Esophagus muscularis mucosa (tissue), 4 donors: ENCODE measurements at regions not wholly inside any gene's neighbourhood (a gene's known extent, or its start where the extent isn't known, plus 50 kb on each side); places are given as distances from the start of the nearest gene placed in this dataset.

Experiments
- DNase-seq: peaks from one replicate; pipeline ENCODE4 v3.0.0-alpha.2; 2017; ENCODE audit errors: extremely low spot score
- H3K27ac ChIP-seq, 4 donors: fragments of 200-600 bp; sonication (generic); replicated peaks in 1 of 4; 1 replicate in 3 of 4; 2 replicates in 1 of 4; pipeline ENCODE4 v1.5.1; 2016 to 2019; ENCODE audit warnings: mild to moderate bottlenecking in 1 of 4
- H3K27me3 ChIP-seq, 4 donors: fragments of 200-600 bp; sonication (generic); one replicate each; pipeline versions ENCODE4 v1.5.1 to v1.6.0; 2016 to 2019
- H3K36me3 ChIP-seq, 4 donors: fragments of 200-600 bp; sonication (generic); one replicate each; pipeline ENCODE4 v1.5.1; 2016 to 2019
- H3K4me1 ChIP-seq, 4 donors: fragments of 200-600 bp; sonication (generic); one replicate each; pipeline ENCODE4 v1.5.1; 2016 to 2019
- H3K4me3 ChIP-seq, 4 donors: fragments of 200-600 bp; sonication (generic); 1 replicate in 2 of 4; 2 replicates in 2 of 4; pipeline ENCODE4 v1.5.1; 2016 to 2019; ENCODE audit warnings: mild to moderate bottlenecking in 4 of 4, moderate library complexity in 1 of 4
- H3K9me3 ChIP-seq, 4 donors: fragments of 200-600 bp; sonication (generic); 1 replicate in 3 of 4; 2 replicates in 1 of 4; pipeline ENCODE4 v1.5.1; 2016 to 2019
- CTCF ChIP-seq, 3 experiments: fragments of 200-600 bp in 2 of 3; fragments of 450-650 bp in 1 of 3; sonication (generic) in 2 of 3; IDR thresholded peaks; one replicate each; pipeline ENCODE4 v1.5.1; 2017 to 2019; ENCODE audit warnings: antibody characterized with exemption in 3 of 3, mild to moderate bottlenecking in 2 of 3, moderate library complexity in 1 of 3
- EP300 ChIP-seq: sonication (generic); formaldehyde crosslinking; IDR thresholded peaks from one replicate; pipeline ENCODE4 v1.6.1; 2017; ENCODE audit warnings: antibody characterized with exemption
- POLR2A ChIP-seq: fragments of 450-650 bp; IDR thresholded peaks from one replicate; pipeline ENCODE4 v1.6.1; 2017; ENCODE audit warnings: antibody characterized with exemption, moderate library complexity, mild to moderate bottlenecking, low read depth
- POLR2AphosphoS5 ChIP-seq, 2 donors: sonication (generic); formaldehyde crosslinking; IDR thresholded peaks; one replicate each; pipeline ENCODE4 v1.6.1; 2017; ENCODE audit warnings: antibody characterized with exemption in 2 of 2
- WGBS: methylation state at CpG from one replicate; pipeline ENCODE4 v1.1.5; 2018; 5-methylcytosine and 5-hydroxymethylcytosine counted together
- intact Hi-C: fragments of 100-400 bp; cut with DNase I; formaldehyde crosslinking; loops from one replicate; pipeline ENCODE4 v1.15.1; 2023

- Histone ChIP-seq H3K27me3 (no peaks in the 10 kb centered on the region), H3K36me3 (no peaks in the 10 kb centered on the region), H3K4me3 (no peak overlapping the region), H3K9me3 (no peaks in the 10 kb centered on the region), H3K27ac (no peak overlapping the region), H3K4me1 (peaks cover 0 to 27% (median 13%) of the 10 kb centered on the region in 4 donors)
- DNase-seq, result no peak
- TF ChIP-seq POLR2A (no peak), EP300 (no peak), POLR2AphosphoS5 (IDR thresholded peaks at IDR 0.05) (no peak), CTCF (IDR thresholded peaks at IDR 0.05) (no peak)
- WGBS, result 84% methylated on average over 4 of the region's 4 CpGs
- intact Hi-C loops, result no loop called here
Measured at GRCh38 chr3:30393079-30393478, 213.3 kb upstream of the TGFBR2 start.

GRCh38 chr3:30397030-30397429 lies 209.4 kb upstream of the TGFBR2 start:
- Histone ChIP-seq H3K36me3 (no peaks in the 10 kb centered on the region), H3K9me3 (no peaks in the 10 kb centered on the region), H3K27me3 (no peaks in the 10 kb centered on the region), H3K27ac (peak overlapping the region in 3 of 4 donors; percentile 54 to 63 (median 63)), H3K4me3 (no peak overlapping the region), H3K4me1 (peaks cover 10 to 57% (median 30%) of the 10 kb centered on the region in 4 donors)
- 72% methylated on average over 1 of the region's 1 CpG for WGBS
- TF ChIP-seq POLR2A (no peak), POLR2AphosphoS5 (IDR thresholded peaks at IDR 0.05) (peak; percentile 39 to 47), CTCF (IDR thresholded peaks at IDR 0.05) (no peak), EP300 (peak; percentile 39)
- no peak for DNase-seq
- intact Hi-C loops, result no loop called here

- intact Hi-C loops, result no loop called here
- Histone ChIP-seq H3K36me3 (no peaks in the 10 kb centered on the region), H3K27me3 (no peaks in the 10 kb centered on the region), H3K4me3 (no peak overlapping the region), H3K4me1 (peaks cover 22 to 70% (median 43%) of the 10 kb centered on the region in 4 donors), H3K9me3 (no peaks in the 10 kb centered on the region), H3K27ac (no peak overlapping the region)
- TF ChIP-seq POLR2AphosphoS5 (IDR thresholded peaks at IDR 0.05) (no peak), EP300 (no peak), POLR2A (no peak), CTCF (IDR thresholded peaks at IDR 0.05) (no peak)
- DNase-seq, result no peak
- WGBS, result 86% methylated on average over 2 of the region's 2 CpGs
Measured at GRCh38 chr3:30399394-30400181, 206.8 kb upstream of the TGFBR2 start.

- H3K4me3 ChIP-seq, result no peak overlapping the region
- DNase-seq, result no peak
- H3K27me3 ChIP-seq, result no peaks in the 10 kb centered on the region
- H3K36me3 ChIP-seq, result no peaks in the 10 kb centered on the region
- peaks cover 22 to 70% (median 43%) of the 10 kb centered on the region in 4 donors for H3K4me1 ChIP-seq
- no peak for TF ChIP-seq POLR2AphosphoS5 (IDR thresholded peaks at IDR 0.05)
- no peak for TF ChIP-seq CTCF (IDR thresholded peaks at IDR 0.05)
- TF ChIP-seq EP300, result no peak
- TF ChIP-seq POLR2A, result no peak
- H3K9me3 ChIP-seq, result no peaks in the 10 kb centered on the region
- peak overlapping the region in 3 of 4 donors; percentile 24 to 63 (median 57) for H3K27ac ChIP-seq
- 51% methylated on average over 3 of the region's 3 CpGs for WGBS
- intact Hi-C loops, result no loop called here
Measured at GRCh38 chr3:30400926-30401325, 205.5 kb upstream of the TGFBR2 start.

- no peak overlapping the region for H3K4me3 ChIP-seq
- no peaks in the 10 kb centered on the region for H3K36me3 ChIP-seq
- H3K9me3 ChIP-seq, result no peaks in the 10 kb centered on the region
- H3K27ac ChIP-seq, result peak overlapping the region in 3 of 4 donors; percentile 24 to 63 (median 57)
- H3K4me1 ChIP-seq, result peaks cover 22 to 63% (median 40%) of the 10 kb centered on the region in 4 donors
- intact Hi-C loops, result no loop called here
- no peaks in the 10 kb centered on the region for H3K27me3 ChIP-seq
- DNase-seq, result no peak
- peak in 1 of 2 donors; percentile 35 for TF ChIP-seq POLR2AphosphoS5 (IDR thresholded peaks at IDR 0.05)
- TF ChIP-seq EP300, result no peak
Measured at GRCh38 chr3:30401971-30402370, 204.4 kb upstream of the TGFBR2 start.
